ENCODE measurements at regions not wholly inside any gene's neighbourhood (a gene's known extent, or its start where the extent isn't known, plus 50 kb on each side); places are given as distances from the start of the nearest gene placed in this dataset.

- no peak overlapping the region for H3K9ac ChIP-seq
- TF ChIP-seq Cebpa-rat (IDR thresholded peaks at IDR 0.05) = no peak
- H3K4me1 ChIP-seq = peaks cover 7% of the 10 kb centered on the region
- peaks cover 6% of the 10 kb centered on the region; the same call in 1 of the 2 replicates for H3K9me3 ChIP-seq
- no peaks in the 10 kb centered on the region for H3K36me3 ChIP-seq
- H3K4me2 ChIP-seq = no peak overlapping the region
- no peak overlapping the region for H3K4me3 ChIP-seq
- no peaks in the 10 kb centered on the region for H4K20me1 ChIP-seq
- H3K27me3 ChIP-seq = no peaks in the 10 kb centered on the region
- H3K27ac ChIP-seq = no peak overlapping the region
Observed at GRCh38 chr3:139095803-139096466, 51.2 kb upstream of the PRR23C start.

GRCh38 chr3:139096670-139097069 lies 52.0 kb upstream of the PRR23C start:
- Histone ChIP-seq H3K27ac (no peak overlapping the region), H3K4me1 (peaks cover 15% of the 10 kb centered on the region), H3K9ac (no peak overlapping the region), H3K36me3 (no peaks in the 10 kb centered on the region), H3K9me3 (peaks cover 6% of the 10 kb centered on the region; the same call in 1 of the 2 replicates), H3K4me3 (no peak overlapping the region), H4K20me1 (no peaks in the 10 kb centered on the region), H3K4me2 (no peak overlapping the region), H3K27me3 (no peaks in the 10 kb centered on the region)
- no peak for TF ChIP-seq Cebpa-rat (IDR thresholded peaks at IDR 0.05)

- H3K27ac ChIP-seq = no peak overlapping the region
- no peaks in the 10 kb centered on the region for H3K9me3 ChIP-seq
- no peak overlapping the region for H3K4me3 ChIP-seq
- no peaks in the 10 kb centered on the region for H3K36me3 ChIP-seq
- H3K4me1 ChIP-seq = peaks cover 15% of the 10 kb centered on the region
- no peak for TF ChIP-seq Cebpa-rat (IDR thresholded peaks at IDR 0.05)
- no peaks in the 10 kb centered on the region for H4K20me1 ChIP-seq
- no peak overlapping the region for H3K4me2 ChIP-seq
- H3K9ac ChIP-seq = no peak overlapping the region
- no peaks in the 10 kb centered on the region for H3K27me3 ChIP-seq
Observed at GRCh38 chr3:139098391-139098790, 53.7 kb upstream of the PRR23C start.

GRCh38 chr3:139099968-139100817 lies 55.5 kb upstream of the PRR23C start:
- Histone ChIP-seq H3K4me1 (peaks cover 15% of the 10 kb centered on the region), H3K36me3 (no peaks in the 10 kb centered on the region), H3K27me3 (no peaks in the 10 kb centered on the region), H4K20me1 (no peaks in the 10 kb centered on the region), H3K4me2 (peak overlapping the region; percentile 65), H3K9me3 (no peaks in the 10 kb centered on the region), H3K4me3 (no peak overlapping the region), H3K9ac (no peak overlapping the region), H3K27ac (peak overlapping the region; percentile 41; the same call in 1 of the 2 replicates)
- TF ChIP-seq Cebpa-rat (IDR thresholded peaks at IDR 0.05) = no peak

GRCh38 chr3:139100821-139101220 lies 56.1 kb upstream of the PRR23C start:
- Histone ChIP-seq H3K9me3 (no peaks in the 10 kb centered on the region), H3K4me2 (peak overlapping the region; percentile 65), H3K36me3 (no peaks in the 10 kb centered on the region), H4K20me1 (no peaks in the 10 kb centered on the region), H3K9ac (peak overlapping the region; percentile 24; the same call in 1 of the 2 replicates), H3K4me1 (peaks cover 15% of the 10 kb centered on the region), H3K27me3 (no peaks in the 10 kb centered on the region), H3K4me3 (no peak overlapping the region), H3K27ac (peak overlapping the region; percentile 41)
- no peak for TF ChIP-seq Cebpa-rat (IDR thresholded peaks at IDR 0.05)

GRCh38 chr3:139101396-139101795 lies 56.7 kb upstream of the PRR23C start:
- H3K27me3 ChIP-seq = no peaks in the 10 kb centered on the region
- peak overlapping the region; percentile 65 for H3K4me2 ChIP-seq
- H3K36me3 ChIP-seq = no peaks in the 10 kb centered on the region
- no peaks in the 10 kb centered on the region for H3K9me3 ChIP-seq
- no peak overlapping the region for H3K9ac ChIP-seq
- H3K4me1 ChIP-seq = peaks cover 15% of the 10 kb centered on the region
- peak overlapping the region; percentile 41 for H3K27ac ChIP-seq
- H3K4me3 ChIP-seq = no peak overlapping the region
- no peak for TF ChIP-seq Cebpa-rat (IDR thresholded peaks at IDR 0.05)
- H4K20me1 ChIP-seq = no peaks in the 10 kb centered on the region

GRCh38 chr3:139103484-139103883 lies 58.8 kb upstream of the PRR23C start:
- Histone ChIP-seq H3K4me1 (peaks cover 15% of the 10 kb centered on the region), H3K4me2 (no peak overlapping the region), H3K9me3 (no peaks in the 10 kb centered on the region), H4K20me1 (no peaks in the 10 kb centered on the region), H3K27me3 (no peaks in the 10 kb centered on the region), H3K9ac (no peak overlapping the region), H3K36me3 (no peaks in the 10 kb centered on the region), H3K4me3 (no peak overlapping the region), H3K27ac (no peak overlapping the region)
- no peak for TF ChIP-seq Cebpa-rat (IDR thresholded peaks at IDR 0.05)

GRCh38 chr3:139104062-139104461 lies 59.4 kb upstream of the PRR23C start:
- H3K27ac ChIP-seq = no peak overlapping the region
- no peaks in the 10 kb centered on the region for H3K27me3 ChIP-seq
- peaks cover 15% of the 10 kb centered on the region for H3K4me1 ChIP-seq
- no peak overlapping the region for H3K4me2 ChIP-seq
- no peak overlapping the region for H3K4me3 ChIP-seq
- TF ChIP-seq Cebpa-rat (IDR thresholded peaks at IDR 0.05) = no peak
- no peak overlapping the region for H3K9ac ChIP-seq
- no peaks in the 10 kb centered on the region for H3K36me3 ChIP-seq
- H3K9me3 ChIP-seq = no peaks in the 10 kb centered on the region
- H4K20me1 ChIP-seq = no peaks in the 10 kb centered on the region

GRCh38 chr3:139105154-139105702 lies 60.5 kb upstream of the PRR23C start:
- no peak overlapping the region for H3K4me2 ChIP-seq
- no peaks in the 10 kb centered on the region for H3K9me3 ChIP-seq
- H3K27me3 ChIP-seq = no peaks in the 10 kb centered on the region
- no peak overlapping the region for H3K4me3 ChIP-seq
- no peaks in the 10 kb centered on the region for H3K36me3 ChIP-seq
- no peak for TF ChIP-seq Cebpa-rat (IDR thresholded peaks at IDR 0.05)
- H3K9ac ChIP-seq = no peak overlapping the region
- H4K20me1 ChIP-seq = no peaks in the 10 kb centered on the region
- peaks cover 14% of the 10 kb centered on the region for H3K4me1 ChIP-seq
- no peak overlapping the region for H3K27ac ChIP-seq
